ENCODE measurements at regions not wholly inside any gene's neighbourhood (a gene's known extent, or its start where the extent isn't known, plus 50 kb on each side); places are given as distances from the start of the nearest gene placed in this dataset.

DNA sequence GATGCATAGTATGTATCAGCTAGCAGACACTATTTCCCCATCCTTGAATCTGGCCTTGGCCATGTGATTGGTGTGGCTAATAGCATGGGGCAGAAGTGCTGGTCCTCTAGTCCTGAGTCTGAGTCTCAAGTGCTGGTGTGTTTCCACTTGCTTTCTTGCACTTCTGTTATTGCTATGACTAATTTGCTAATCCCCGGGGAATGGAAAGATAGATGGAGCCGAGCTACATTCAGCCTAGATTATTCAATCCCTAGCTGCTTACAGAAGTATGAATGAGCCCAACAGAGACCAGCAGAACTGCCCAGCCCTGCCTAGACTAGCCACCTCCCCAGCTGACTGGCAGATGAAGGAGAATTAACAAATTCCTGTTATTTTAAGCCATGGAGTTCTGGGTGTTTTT is 53.2 kb upstream of the SYPL1 start:
- DNase-seq (ENCODE audit: low spot score): no peak

DNA sequence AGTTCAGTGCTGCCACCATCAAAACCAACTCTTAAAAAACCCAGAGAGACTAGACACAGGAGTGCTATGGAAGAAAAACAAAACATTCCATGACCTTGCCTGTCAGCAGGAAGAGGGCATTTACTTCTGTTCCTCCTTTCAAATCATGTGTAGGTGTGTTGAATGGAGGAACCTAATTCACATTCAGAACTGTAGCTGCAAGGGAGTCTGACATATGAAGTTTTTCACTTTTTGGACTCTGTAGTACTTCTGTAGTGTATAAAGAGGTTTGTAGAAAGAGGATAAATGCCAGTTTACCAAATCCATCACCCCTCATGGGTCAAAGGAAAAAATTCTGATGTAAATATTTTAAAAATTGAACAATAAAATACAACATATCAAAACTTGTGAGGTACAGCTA is 51.1 kb upstream of the SYPL1 start:
- no peak for DNase-seq (ENCODE audit: low spot score)

Measured in putamen (tissue), 1 donor.